Mucosa of rectum (tissue), 2 donors: ENCODE measurements at regions not wholly inside any gene's neighbourhood (a gene's known extent, or its start where the extent isn't known, plus 50 kb on each side); places are given as distances from the start of the nearest gene placed in this dataset.

Source experiments
- H3K27ac ChIP-seq, 2 donors: one replicate each; pipeline ENCODE4 v1.7.0; 2013; ENCODE audit warnings: inconsistent platforms in 2 of 2, low read depth in 2 of 2, low read length in 2 of 2
- H3K27me3 ChIP-seq, 2 donors: one replicate each; pipeline ENCODE4 v1.7.0; 2013; ENCODE audit warnings: low read length in 2 of 2; ENCODE audit not compliant: control insufficient read depth in 2 of 2, insufficient read depth in 2 of 2
- H3K36me3 ChIP-seq, 2 donors: one replicate each; pipeline ENCODE4 v1.7.0; 2013; ENCODE audit warnings: low read length in 2 of 2; ENCODE audit not compliant: control insufficient read depth in 2 of 2, insufficient read depth in 2 of 2
- H3K4me1 ChIP-seq, 2 donors: one replicate each; pipeline ENCODE4 v1.7.0; 2013; ENCODE audit warnings: low read length in 2 of 2, mild to moderate bottlenecking in 1 of 2; ENCODE audit not compliant: control insufficient read depth in 2 of 2, insufficient read depth in 2 of 2
- H3K4me3 ChIP-seq, 2 donors: one replicate each; pipeline ENCODE4 v1.7.0; 2013; ENCODE audit warnings: low read length in 2 of 2
- H3K9ac ChIP-seq, 2 donors: one replicate each; pipeline ENCODE4 v1.7.0; 2013; ENCODE audit warnings: low read length in 2 of 2, low read depth in 1 of 2, mild to moderate bottlenecking in 1 of 2
- H3K9me3 ChIP-seq, 2 donors: one replicate each; pipeline ENCODE4 v1.7.0; 2013; ENCODE audit warnings: low read length in 2 of 2; ENCODE audit not compliant: control insufficient read depth in 2 of 2
- donor health status: healthy.
- donor health status: Normal muscosa, but diverticular disease.

DNA sequence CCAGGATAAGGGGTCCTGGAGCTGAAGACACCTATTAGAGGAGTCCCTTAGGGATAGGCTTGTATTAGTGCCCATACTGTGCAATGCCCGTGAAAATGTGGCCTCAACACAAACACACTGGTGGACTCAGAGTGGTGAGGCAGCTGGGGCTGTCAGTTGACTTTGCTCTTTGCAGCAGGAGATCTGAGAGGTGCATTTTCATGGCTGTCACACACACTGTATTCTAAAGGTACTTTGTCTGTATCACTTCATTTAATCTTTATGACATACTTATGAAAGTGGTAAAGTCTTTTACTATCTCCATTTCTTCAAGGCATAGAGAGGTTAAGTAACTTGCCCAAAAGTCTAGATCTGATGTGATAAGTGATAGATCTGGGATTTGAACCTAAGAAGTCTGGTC lies 55.1 kb upstream of the GCFC2 start:
- Histone ChIP-seq H3K4me3 (no peak overlapping the region), H3K4me1 (peaks cover 7 to 15% of the 10 kb centered on the region in 2 donors), H3K9me3 (no peaks in the 10 kb centered on the region), H3K27me3 (no peaks in the 10 kb centered on the region), H3K27ac (peak overlapping the region in 1 of 2 donors; percentile 67), H3K9ac (no peak overlapping the region), H3K36me3 (no peaks in the 10 kb centered on the region)

DNA sequence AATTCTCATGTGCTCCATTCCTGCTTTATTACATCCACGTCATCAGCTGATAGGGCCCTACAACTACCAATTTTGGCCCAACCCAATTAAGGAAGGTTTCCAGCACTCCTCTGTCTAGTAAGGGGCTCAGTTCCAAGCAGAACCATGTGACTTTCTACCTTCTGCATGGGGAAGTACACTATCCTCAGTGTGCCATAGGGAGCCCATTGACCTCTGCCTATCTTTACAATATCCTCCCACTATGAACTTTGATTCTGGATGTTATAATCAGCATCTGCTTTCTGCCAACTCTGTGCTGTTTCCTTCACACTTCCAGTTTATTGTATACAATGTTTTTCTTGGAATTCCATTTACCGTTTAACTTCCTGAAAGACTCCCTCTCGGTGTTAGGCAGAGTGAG lies 53.9 kb upstream of the GCFC2 start:
- no peaks in the 10 kb centered on the region for H3K27me3 ChIP-seq
- peak overlapping the region; percentile 54 to 67 for H3K27ac ChIP-seq
- H3K9ac ChIP-seq = no peak overlapping the region
- peak overlapping the region in 1 of 2 donors; percentile 24 for H3K4me3 ChIP-seq
- peaks cover 7 to 15% of the 10 kb centered on the region in 2 donors for H3K4me1 ChIP-seq
- H3K9me3 ChIP-seq = no peaks in the 10 kb centered on the region
- H3K36me3 ChIP-seq = no peaks in the 10 kb centered on the region
